HepG2 (cell line): ENCODE measurements at regions not wholly inside any gene's neighbourhood (a gene's known extent, or its start where the extent isn't known, plus 50 kb on each side); places are given as distances from the start of the nearest gene placed in this dataset.

Experiments
- AKNA ChIP-seq: sonication (generic); formaldehyde crosslinking; IDR thresholded peaks from 2 replicates; pipeline ENCODE4 v1.4.0; 2020; ENCODE audit warnings: missing genetic modification reagents, borderline replicate concordance
- ASH2L ChIP-seq: fragments of 300-600, 200-600 bp; sonication (generic); IDR thresholded peaks from 2 replicates; pipeline ENCODE4 v1.7.0; 2017; ENCODE audit warnings: low read depth, mild to moderate bottlenecking, moderate library complexity, mixed read lengths, low read length; ENCODE audit not compliant: insufficient read length
- ESRRA ChIP-seq: sonication (generic); formaldehyde crosslinking; IDR thresholded peaks from 2 replicates; pipeline ENCODE4 v1.5.1; 2020; ENCODE audit warnings: mild to moderate bottlenecking, low read depth, missing genetic modification reagents
- KDM6A ChIP-seq: IDR thresholded peaks from 2 replicates; pipeline ENCODE4 v1.6.1; 2016; ENCODE audit warnings: low read depth
- MTA1 ChIP-seq: sonication (generic); formaldehyde crosslinking; IDR thresholded peaks from 2 replicates; pipeline ENCODE4 v1.4.0; 2020; ENCODE audit warnings: missing genetic modification reagents, mild to moderate bottlenecking, borderline replicate concordance
- ONECUT2 ChIP-seq: sonication (generic); formaldehyde crosslinking; IDR thresholded peaks from 2 replicates; pipeline ENCODE4 v1.4.0; 2020; ENCODE audit warnings: missing genetic modification reagents
- POLR2AphosphoS5 ChIP-seq: IDR thresholded peaks from 2 replicates; pipeline ENCODE4 v1.6.1; 2012; ENCODE audit warnings: low read depth, low read length
- RFX1 ChIP-seq: fragments of 450-650 bp; IDR thresholded peaks from 2 replicates; pipeline ENCODE4 v1.6.1; 2017
- SRY ChIP-seq: sonication (generic); formaldehyde crosslinking; IDR thresholded peaks from 2 replicates; pipeline ENCODE4 v1.8.0; 2022; ENCODE audit warnings: mild to moderate bottlenecking, missing genetic modification reagents
- TFDP1 ChIP-seq: IDR thresholded peaks from 2 replicates; pipeline ENCODE4 v1.6.1; 2016; ENCODE audit warnings: missing compliant biosample characterization, missing genetic modification reagents, borderline replicate concordance
- XBP1 ChIP-seq: sonication (generic); formaldehyde crosslinking; IDR thresholded peaks from 2 replicates; pipeline ENCODE4 v1.5.0; 2020; ENCODE audit warnings: missing genetic modification reagents
- ZBTB14 ChIP-seq: sonication (generic); formaldehyde crosslinking; IDR thresholded peaks from 2 replicates; pipeline ENCODE4 v1.4.0; 2020; ENCODE audit warnings: missing genetic modification reagents
- ZBTB43 ChIP-seq: sonication (generic); formaldehyde crosslinking; conservative IDR thresholded peaks from 2 replicates; pipeline ENCODE4 v1.4.0; 2020; ENCODE audit warnings: missing genetic modification reagents
- ZC3H13 ChIP-seq: sonication (generic); formaldehyde crosslinking; IDR thresholded peaks from 2 replicates; pipeline ENCODE4 v1.8.1; 2023; ENCODE audit warnings: mild to moderate bottlenecking, missing genetic modification reagents, moderate library complexity
- ZFY ChIP-seq: sonication (generic); formaldehyde crosslinking; IDR thresholded peaks from 2 replicates; pipeline ENCODE4 v1.4.0; 2020; ENCODE audit warnings: missing genetic modification reagents
- ZNF138 ChIP-seq: sonication (generic); formaldehyde crosslinking; IDR thresholded peaks from 2 replicates; pipeline ENCODE4 v1.5.0; 2020; ENCODE audit warnings: mild to moderate bottlenecking, low read depth, missing genetic modification reagents
- ZNF3 ChIP-seq: IDR thresholded peaks from 2 replicates; pipeline ENCODE4 v1.7.0; 2017; ENCODE audit warnings: inconsistent platforms
- ZNF510 ChIP-seq: sonication (generic); formaldehyde crosslinking; IDR thresholded peaks from 2 replicates; pipeline ENCODE4 v1.4.0; 2020; ENCODE audit warnings: low read depth, mild to moderate bottlenecking, missing genetic modification reagents
- ZNF768 ChIP-seq: sonication (generic); formaldehyde crosslinking; IDR thresholded peaks from 2 replicates; pipeline ENCODE4 v1.4.0; 2020; ENCODE audit warnings: missing genetic modification reagents
- ZNF878 ChIP-seq: sonication (generic); formaldehyde crosslinking; IDR thresholded peaks from 2 replicates; pipeline ENCODE4 v1.8.1; 2023; ENCODE audit warnings: mild to moderate bottlenecking, missing genetic modification reagents, moderate library complexity

- TF ChIP-seq AKNA (CRISPR knock-in tag) (no peak), ZNF3 (CRISPR knock-in tag) (no peak), POLR2AphosphoS5 (peak; percentile 60; the same call in 1 of the 2 replicates), TFDP1 (CRISPR knock-in tag) (no peak), ZNF510 (no peak), ZNF138 (CRISPR knock-in tag) (no peak), ONECUT2 (no peak), SRY (CRISPR knock-in tag) (no peak), ASH2L (no peak), ZBTB14 (CRISPR knock-in tag) (no peak), MTA1 (0 out of 2 replicates have a peak, but pooled peaks have one; percentile 3), ZNF768 (CRISPR knock-in tag) (no peak), ZC3H13 (no peak), ESRRA (CRISPR knock-in tag) (0 out of 2 replicates have a peak, but pooled peaks have one; percentile 36), KDM6A (CRISPR knock-in tag) (no peak), ZNF878 (no peak), ZBTB43 (CRISPR knock-in tag) (no peak), RFX1 (no peak), ZFY (CRISPR knock-in tag) (peak; percentile 22; the same call in 1 of the 2 replicates), XBP1 (CRISPR knock-in tag) (no peak)
Measured at GRCh38 chr15:38073178-38073946, 138.9 kb downstream of the TMCO5A start (continued).
